ENCODE measurements at regions not wholly inside any gene's neighbourhood (a gene's known extent, or its start where the extent isn't known, plus 50 kb on each side); places are given as distances from the start of the nearest gene placed in this dataset.

- no peak for DNase-seq (ENCODE audit: low spot score)
- no peak for TF ChIP-seq CTCF (IDR thresholded peaks at IDR 0.05; ENCODE audit: extremely low read depth, missing control alignments)
Observed at GRCh38 chr20:54377992-54378773, 97.2 kb upstream of the DOK5 start.

GRCh38 chr20:54379893-54380584 is 95.4 kb upstream of the DOK5 start:
- no peak for TF ChIP-seq CTCF (IDR thresholded peaks at IDR 0.05; ENCODE audit: extremely low read depth, missing control alignments)
- no peak for DNase-seq (ENCODE audit: low spot score)

GRCh38 chr20:54382419-54382818 is 93.0 kb upstream of the DOK5 start:
- TF ChIP-seq CTCF (IDR thresholded peaks at IDR 0.05; ENCODE audit: extremely low read depth, missing control alignments), result no peak
- DNase-seq (ENCODE audit: low spot score), result no peak

- DNase-seq (ENCODE audit: low spot score), result no peak
- TF ChIP-seq CTCF (IDR thresholded peaks at IDR 0.05; ENCODE audit: extremely low read depth, missing control alignments), result no peak
Observed at GRCh38 chr20:54385746-54386145, 89.6 kb upstream of the DOK5 start.

- no peak for TF ChIP-seq CTCF (IDR thresholded peaks at IDR 0.05; ENCODE audit: extremely low read depth, missing control alignments)
- DNase-seq (ENCODE audit: low spot score), result no peak
Observed at GRCh38 chr20:54389596-54390280, 85.7 kb upstream of the DOK5 start.

- TF ChIP-seq CTCF (IDR thresholded peaks at IDR 0.05; ENCODE audit: extremely low read depth, missing control alignments), result no peak
- DNase-seq (ENCODE audit: low spot score), result no peak
Observed at GRCh38 chr20:54397292-54398140, 77.9 kb upstream of the DOK5 start.
